DND-41 (cell line): ENCODE measurements at regions not wholly inside any gene's neighbourhood (a gene's known extent, or its start where the extent isn't known, plus 50 kb on each side); places are given as distances from the start of the nearest gene placed in this dataset.

Experiments used
- EZH2 ChIP-seq: IDR thresholded peaks from 3 replicates; pipeline ENCODE4 v1.6.1; 2012; ENCODE audit warnings: borderline replicate concordance, low read depth, mild to moderate bottlenecking, moderate library complexity, low read length, inconsistent platforms; ENCODE audit not compliant: severe bottlenecking
- TF ChIP-seq, protein P1 (sequence below): IDR thresholded peaks from 2 replicates; pipeline ENCODE4 v1.5.1; 2012; ENCODE audit warnings: borderline replicate concordance, low read length, moderate library complexity, mild to moderate bottlenecking; ENCODE audit not compliant: poor library complexity, severe bottlenecking; ENCODE audit errors: extremely low read depth

GRCh38 chr5:77867194-77867691 lies 91.1 kb upstream of the TBCA start:
- TF ChIP-seq, protein P1, sequence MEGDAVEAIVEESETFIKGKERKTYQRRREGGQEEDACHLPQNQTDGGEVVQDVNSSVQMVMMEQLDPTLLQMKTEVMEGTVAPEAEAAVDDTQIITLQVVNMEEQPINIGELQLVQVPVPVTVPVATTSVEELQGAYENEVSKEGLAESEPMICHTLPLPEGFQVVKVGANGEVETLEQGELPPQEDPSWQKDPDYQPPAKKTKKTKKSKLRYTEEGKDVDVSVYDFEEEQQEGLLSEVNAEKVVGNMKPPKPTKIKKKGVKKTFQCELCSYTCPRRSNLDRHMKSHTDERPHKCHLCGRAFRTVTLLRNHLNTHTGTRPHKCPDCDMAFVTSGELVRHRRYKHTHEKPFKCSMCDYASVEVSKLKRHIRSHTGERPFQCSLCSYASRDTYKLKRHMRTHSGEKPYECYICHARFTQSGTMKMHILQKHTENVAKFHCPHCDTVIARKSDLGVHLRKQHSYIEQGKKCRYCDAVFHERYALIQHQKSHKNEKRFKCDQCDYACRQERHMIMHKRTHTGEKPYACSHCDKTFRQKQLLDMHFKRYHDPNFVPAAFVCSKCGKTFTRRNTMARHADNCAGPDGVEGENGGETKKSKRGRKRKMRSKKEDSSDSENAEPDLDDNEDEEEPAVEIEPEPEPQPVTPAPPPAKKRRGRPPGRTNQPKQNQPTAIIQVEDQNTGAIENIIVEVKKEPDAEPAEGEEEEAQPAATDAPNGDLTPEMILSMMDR, result peak; percentile 11
- TF ChIP-seq EZH2, result no peak
